Tibial nerve (tissue), 4 donors: ENCODE measurements at regions not wholly inside any gene's neighbourhood (a gene's known extent, or its start where the extent isn't known, plus 50 kb on each side); places are given as distances from the start of the nearest gene placed in this dataset.

Experiments used
- DNase-seq, 2 donors: peaks; one replicate each; pipeline ENCODE4 v3.0.0-alpha.2; 2019; ENCODE audit warnings: low spot score in 2 of 2
- H3K27ac ChIP-seq, 4 donors: fragments of 200-600 bp; sonication (generic) in 3 of 4; one replicate each; pipeline ENCODE4 v1.5.1; 2017 to 2019; ENCODE audit warnings: mild to moderate bottlenecking in 1 of 4
- H3K27me3 ChIP-seq, 2 donors: fragments of 200-600 bp; sonication (generic) in 1 of 2; one replicate each; pipeline versions ENCODE4 v1.5.1 to v1.6.0; 2017 to 2019
- H3K36me3 ChIP-seq, 3 donors: fragments of 200-600 bp; sonication (generic); one replicate each; pipeline ENCODE4 v1.5.1; 2018 to 2019
- H3K4me1 ChIP-seq, 4 donors: fragments of 200-600 bp; sonication (generic) in 3 of 4; one replicate each; pipeline ENCODE4 v1.5.1; 2017 to 2019
- H3K4me3 ChIP-seq, 4 donors: fragments of 200-600 bp; sonication (generic) in 3 of 4; one replicate each; pipeline ENCODE4 v1.5.1; 2017 to 2019; ENCODE audit warnings: mild to moderate bottlenecking in 1 of 4, moderate library complexity in 1 of 4
- H3K9me3 ChIP-seq, 4 donors: fragments of 200-600 bp; sonication (generic) in 3 of 4; one replicate each; pipeline ENCODE4 v1.5.1; 2017 to 2019
- CTCF ChIP-seq, 5 experiments: fragments of 200-600 bp in 3 of 5; fragments of 450-650 bp in 2 of 5; sonication (generic) in 3 of 5; IDR thresholded peaks; one replicate each; pipeline ENCODE4 v1.5.1; 2016 to 2019; ENCODE audit warnings: antibody characterized with exemption in 5 of 5, mild to moderate bottlenecking in 3 of 5, moderate library complexity in 2 of 5
- EP300 ChIP-seq, 2 donors: sonication (generic); formaldehyde crosslinking; IDR thresholded peaks; one replicate each; pipeline ENCODE4 v1.6.1; 2017; ENCODE audit warnings: antibody characterized with exemption in 2 of 2, mild to moderate bottlenecking in 1 of 2
- POLR2A ChIP-seq, 2 donors: fragments of 450-650 bp; IDR thresholded peaks; one replicate each; pipeline ENCODE4 v1.6.1; 2017; ENCODE audit warnings: antibody characterized with exemption in 2 of 2, mild to moderate bottlenecking in 2 of 2, moderate library complexity in 2 of 2
- WGBS, 2 donors: methylation state at CpG; one replicate each; pipeline ENCODE4 v1.1.5; 2018; 5-methylcytosine and 5-hydroxymethylcytosine counted together

GRCh38 chr21:27743971-27744564 lies 777.2 kb upstream of the ADAMTS5 start:
- Histone ChIP-seq H3K27ac (no peak overlapping the region), H3K27me3 (no peaks in the 10 kb centered on the region), H3K36me3 (no peaks in the 10 kb centered on the region), H3K9me3 (no peaks in the 10 kb centered on the region), H3K4me3 (no peak overlapping the region), H3K4me1 (peaks cover 0 to 3% (median 0%) of the 10 kb centered on the region in 4 donors)
- TF ChIP-seq EP300 (IDR thresholded peaks at IDR 0.05) (no peak), CTCF (IDR thresholded peaks at IDR 0.05) (no peak), POLR2A (IDR thresholded peaks at IDR 0.05) (no peak)
- 84 to 97% methylated on average over 7 of the region's 7 CpGs for WGBS, 2 donors
- no peak for DNase-seq

GRCh38 chr21:27741736-27742135 lies 774.8 kb upstream of the ADAMTS5 start:
- H3K4me3 ChIP-seq = no peak overlapping the region
- H3K36me3 ChIP-seq = no peaks in the 10 kb centered on the region
- TF ChIP-seq EP300 (IDR thresholded peaks at IDR 0.05) (peak in 1 of 2 donors; percentile 42), CTCF (IDR thresholded peaks at IDR 0.05) (no peak), POLR2A (IDR thresholded peaks at IDR 0.05) (no peak)
- H3K27ac ChIP-seq = no peak overlapping the region
- H3K9me3 ChIP-seq = peaks cover 0 to 4% (median 0%) of the 10 kb centered on the region in 4 donors
- H3K27me3 ChIP-seq = no peaks in the 10 kb centered on the region
- 86 to 88% methylated on average over 2 of the region's 2 CpGs for WGBS, 2 donors
- H3K4me1 ChIP-seq = peaks cover 0 to 3% (median 0%) of the 10 kb centered on the region in 4 donors
- DNase-seq = no peak

GRCh38 chr21:27740084-27740483 lies 773.2 kb upstream of the ADAMTS5 start:
- H3K4me1 ChIP-seq = peaks cover 0 to 3% (median 0%) of the 10 kb centered on the region in 4 donors
- no peak overlapping the region for H3K4me3 ChIP-seq
- DNase-seq = no peak
- WGBS, 2 donors = 75 to 89% methylated on average over 5 of the region's 5 CpGs
- no peak for TF ChIP-seq POLR2A (IDR thresholded peaks at IDR 0.05)
- no peak for TF ChIP-seq CTCF (IDR thresholded peaks at IDR 0.05)
- TF ChIP-seq EP300 (IDR thresholded peaks at IDR 0.05) = no peak
- H3K27ac ChIP-seq = no peak overlapping the region
- H3K27me3 ChIP-seq = no peaks in the 10 kb centered on the region
- H3K36me3 ChIP-seq = no peaks in the 10 kb centered on the region
- H3K9me3 ChIP-seq = peaks cover 0 to 4% (median 0%) of the 10 kb centered on the region in 4 donors

- H3K4me1 ChIP-seq = peaks cover 0 to 3% (median 0%) of the 10 kb centered on the region in 4 donors
- 35 to 39% methylated on average over 1 of the region's 1 CpG for WGBS, 2 donors
- no peak overlapping the region for H3K27ac ChIP-seq
- H3K4me3 ChIP-seq = no peak overlapping the region
- no peak for DNase-seq
- no peak for TF ChIP-seq CTCF (IDR thresholded peaks at IDR 0.05)
- no peak for TF ChIP-seq POLR2A (IDR thresholded peaks at IDR 0.05)
- no peak for TF ChIP-seq EP300 (IDR thresholded peaks at IDR 0.05)
- H3K27me3 ChIP-seq = no peaks in the 10 kb centered on the region
- H3K9me3 ChIP-seq = peaks cover 0 to 4% (median 0%) of the 10 kb centered on the region in 4 donors
- H3K36me3 ChIP-seq = no peaks in the 10 kb centered on the region
These were observed 772.3 kb upstream of the ADAMTS5 start for GRCh38 chr21:27739187-27739586.

- H3K9me3 ChIP-seq = peaks cover 0 to 4% (median 0%) of the 10 kb centered on the region in 4 donors
- no peaks in the 10 kb centered on the region for H3K4me1 ChIP-seq
- no peak for DNase-seq
- no peaks in the 10 kb centered on the region for H3K27me3 ChIP-seq
- 91 to 94% methylated on average over 3 of the region's 3 CpGs for WGBS, 2 donors
- H3K27ac ChIP-seq = no peak overlapping the region
- no peaks in the 10 kb centered on the region for H3K36me3 ChIP-seq
- no peak overlapping the region for H3K4me3 ChIP-seq
- TF ChIP-seq POLR2A (IDR thresholded peaks at IDR 0.05) (no peak), CTCF (IDR thresholded peaks at IDR 0.05) (no peak), EP300 (IDR thresholded peaks at IDR 0.05) (no peak)
These were observed 768.8 kb upstream of the ADAMTS5 start for GRCh38 chr21:27735699-27736098.
